NB4 (cell line): ENCODE measurements at regions not wholly inside any gene's neighbourhood (a gene's known extent, or its start where the extent isn't known, plus 50 kb on each side); places are given as distances from the start of the nearest gene placed in this dataset.

ENCODE experiments used
- DNase-seq: peaks from one replicate; pipeline ENCODE4 v3.0.0; 2010; ENCODE audit warnings: low read depth
- H3K4me3 ChIP-seq: one replicate; pipeline ENCODE4 v1.5.1; 2011; ENCODE audit warnings: mild to moderate bottlenecking, low read depth, low read length, moderate library complexity
- MAX ChIP-seq: IDR thresholded peaks from 2 replicates; pipeline ENCODE4 v1.6.1; 2011; ENCODE audit warnings: low read depth, low read length
- MYC ChIP-seq: IDR thresholded peaks from 2 replicates; pipeline ENCODE4 v1.6.1; 2011; ENCODE audit warnings: low read depth, low read length
- POLR2A ChIP-seq: IDR thresholded peaks from 2 replicates; pipeline ENCODE4 v1.6.1; 2011; ENCODE audit warnings: mild to moderate bottlenecking; ENCODE audit not compliant: insufficient read length; ENCODE audit errors: extremely low read depth
- TF ChIP-seq, protein P1 (sequence below): IDR thresholded peaks from one replicate; pipeline ENCODE4 v1.5.1; 2012; ENCODE audit warnings: low read depth, low read length

DNA sequence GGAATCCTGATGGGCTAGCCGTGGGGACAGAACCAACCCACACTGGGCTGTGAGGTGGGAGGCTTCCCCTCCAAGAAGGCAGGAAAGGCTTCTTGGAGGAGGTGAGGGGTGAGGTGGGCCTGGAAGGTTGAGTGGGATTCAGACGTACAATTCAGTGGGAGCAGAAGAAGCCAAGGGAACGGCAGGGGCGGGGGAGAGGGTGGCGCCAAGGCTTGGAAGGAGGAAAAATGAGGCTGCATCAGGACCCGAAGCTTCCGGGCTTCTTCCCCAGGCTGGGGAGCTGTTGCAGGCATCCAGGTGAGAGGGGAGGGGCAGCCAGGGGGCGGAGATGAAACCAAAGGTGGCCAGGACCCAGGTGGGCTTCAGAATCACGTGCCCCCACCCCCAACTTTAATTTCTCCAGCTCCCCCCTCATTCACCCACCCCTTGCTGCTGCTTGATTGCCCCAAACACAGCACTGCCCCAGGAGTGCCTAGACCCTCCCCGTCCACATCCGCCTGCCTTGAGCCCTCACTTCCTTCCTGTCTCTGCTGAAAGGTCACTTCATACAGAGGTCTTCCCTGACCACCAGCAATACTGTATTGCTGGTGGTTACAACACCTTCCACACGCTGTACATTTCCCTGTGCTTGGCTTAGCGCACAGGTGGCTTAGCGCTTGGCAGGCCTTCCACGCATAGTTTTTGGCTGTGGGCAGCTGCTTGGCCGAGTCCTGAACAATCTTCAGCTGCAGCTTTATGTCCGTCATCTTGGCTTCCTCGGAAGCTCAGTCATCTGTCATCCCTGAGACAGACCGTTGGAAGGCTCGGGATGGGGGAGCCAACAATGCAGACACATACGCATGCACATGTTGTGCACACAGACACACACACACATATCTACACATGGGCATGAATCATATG is 193.5 kb downstream of the RGS3 start:
- no peak for TF ChIP-seq POLR2A
- TF ChIP-seq MYC, result no peak
- no peak for TF ChIP-seq MAX
- TF ChIP-seq, protein P1, sequence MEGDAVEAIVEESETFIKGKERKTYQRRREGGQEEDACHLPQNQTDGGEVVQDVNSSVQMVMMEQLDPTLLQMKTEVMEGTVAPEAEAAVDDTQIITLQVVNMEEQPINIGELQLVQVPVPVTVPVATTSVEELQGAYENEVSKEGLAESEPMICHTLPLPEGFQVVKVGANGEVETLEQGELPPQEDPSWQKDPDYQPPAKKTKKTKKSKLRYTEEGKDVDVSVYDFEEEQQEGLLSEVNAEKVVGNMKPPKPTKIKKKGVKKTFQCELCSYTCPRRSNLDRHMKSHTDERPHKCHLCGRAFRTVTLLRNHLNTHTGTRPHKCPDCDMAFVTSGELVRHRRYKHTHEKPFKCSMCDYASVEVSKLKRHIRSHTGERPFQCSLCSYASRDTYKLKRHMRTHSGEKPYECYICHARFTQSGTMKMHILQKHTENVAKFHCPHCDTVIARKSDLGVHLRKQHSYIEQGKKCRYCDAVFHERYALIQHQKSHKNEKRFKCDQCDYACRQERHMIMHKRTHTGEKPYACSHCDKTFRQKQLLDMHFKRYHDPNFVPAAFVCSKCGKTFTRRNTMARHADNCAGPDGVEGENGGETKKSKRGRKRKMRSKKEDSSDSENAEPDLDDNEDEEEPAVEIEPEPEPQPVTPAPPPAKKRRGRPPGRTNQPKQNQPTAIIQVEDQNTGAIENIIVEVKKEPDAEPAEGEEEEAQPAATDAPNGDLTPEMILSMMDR, result no peak
- no peak overlapping the region for H3K4me3 ChIP-seq
- peak; percentile 34 for DNase-seq

DNA sequence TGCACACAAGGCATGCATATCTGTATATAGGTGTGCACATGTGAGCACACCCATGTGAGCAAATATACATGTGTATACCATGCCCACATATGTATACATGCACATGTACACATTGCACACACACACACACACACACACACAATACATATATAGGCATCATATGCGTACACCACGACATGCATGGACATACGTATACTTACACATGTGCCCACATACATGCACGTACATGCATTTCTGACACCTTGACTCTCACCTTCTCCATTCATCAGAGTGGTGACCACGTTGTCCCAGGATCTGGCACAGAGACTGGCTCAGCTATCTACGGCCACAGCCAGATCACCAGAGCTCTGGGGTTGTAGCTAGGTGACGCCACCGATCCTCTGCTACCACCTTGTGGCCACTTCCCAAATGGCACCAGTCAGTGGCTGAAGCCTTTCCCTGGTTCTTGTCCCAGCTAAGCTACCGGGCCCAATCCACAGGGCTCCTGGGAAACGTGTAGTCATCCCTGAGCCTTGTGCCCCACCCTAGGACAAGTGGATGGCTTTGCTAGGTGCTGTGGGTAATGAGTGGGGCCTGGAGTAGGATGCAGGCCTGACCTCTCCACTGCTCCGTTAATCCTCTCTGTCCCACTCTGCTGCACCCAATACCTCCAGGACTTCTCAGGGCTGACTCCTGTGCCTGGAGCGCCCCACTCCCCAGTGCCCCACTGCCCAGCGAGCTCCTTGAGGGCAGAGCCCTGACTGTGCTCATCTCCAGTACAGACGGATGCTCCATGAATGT is 194.4 kb downstream of the RGS3 start:
- no peak overlapping the region for H3K4me3 ChIP-seq
- TF ChIP-seq, protein P1, result peak; percentile 95
- TF ChIP-seq MYC (no peak), POLR2A (no peak), MAX (peak; percentile 32)
- DNase-seq, result peak; percentile 83

DNA sequence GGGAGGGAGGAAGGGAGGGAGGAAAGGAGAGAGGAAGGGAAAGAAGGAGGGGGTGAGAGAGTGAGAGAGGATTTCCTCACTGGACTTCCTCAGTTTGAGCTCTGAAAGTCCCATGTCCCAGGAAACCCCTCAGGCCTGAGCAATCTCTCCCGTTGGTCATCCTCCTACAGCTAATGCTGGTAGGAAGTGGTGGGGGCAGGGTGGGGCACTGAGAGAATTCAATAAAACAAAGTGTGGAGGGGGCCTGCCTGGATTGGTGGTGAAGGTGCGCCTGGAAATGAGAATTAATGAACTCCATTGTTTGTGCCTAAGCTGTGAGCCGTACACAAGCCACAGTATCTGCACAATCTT is 195.0 kb downstream of the RGS3 start:
- no peak for TF ChIP-seq POLR2A
- TF ChIP-seq, protein P1, result no peak
- TF ChIP-seq MAX, result no peak
- TF ChIP-seq MYC, result no peak
- no peak for DNase-seq

GRCh38 chr9:113659039-113659438 is 195.5 kb downstream of the RGS3 start:
- H3K4me3 ChIP-seq, result no peak overlapping the region
- no peak for DNase-seq
- TF ChIP-seq MYC (no peak), POLR2A (no peak), MAX (no peak)
- TF ChIP-seq, protein P1, result no peak

More for the DNA sequence above, 195.0 kb downstream of the RGS3 start:
- H3K4me3 ChIP-seq, result no peak overlapping the region

DNA sequence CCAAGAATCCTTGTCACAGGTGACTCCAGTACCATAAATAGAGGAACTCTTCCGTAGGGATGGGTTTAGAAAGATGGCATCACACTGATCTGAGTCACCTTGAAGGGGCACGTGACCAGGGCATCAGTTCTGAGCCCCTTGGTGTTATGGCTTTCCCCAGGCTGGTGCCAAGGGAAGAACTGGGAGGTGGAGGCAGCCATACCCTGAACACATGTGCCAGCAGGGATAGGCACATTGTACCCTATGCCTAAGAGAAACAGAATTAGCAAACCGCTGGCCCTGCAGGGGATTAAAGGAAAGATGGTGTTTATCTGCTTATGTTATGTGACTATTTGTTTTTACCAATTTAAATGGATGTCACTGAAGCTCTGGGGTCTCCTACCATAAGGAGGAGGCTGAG is 196.2 kb downstream of the RGS3 start:
- TF ChIP-seq MAX (no peak), POLR2A (no peak), MYC (no peak)
- TF ChIP-seq, protein P1, result no peak
- no peak overlapping the region for H3K4me3 ChIP-seq
- no peak for DNase-seq
